T-helper 2 cell treated with Interferon-gamma antibody and Interleukin-4, amounts not matched to agents 5 μg/mL and 100 μg/mL, for 36 hours (primary cell): ENCODE measurements at regions not wholly inside any gene's neighbourhood (a gene's known extent, or its start where the extent isn't known, plus 50 kb on each side); places are given as distances from the start of the nearest gene placed in this dataset.
"Not testable (repeated sequence)": the region's sequence is repeated elsewhere in the genome, so short reads cannot be mapped to it uniquely, and the experiment has no call there.

Experiments used
- DNase-seq: peaks from one replicate; pipeline ENCODE4 v3.0.0; 2021; ENCODE audit warnings: low spot score
- H3K27ac Mint-ChIP-seq: one replicate; pipeline ENCODE4 v1.8.0; 2021; ENCODE audit warnings: mild to moderate bottlenecking, mixed read lengths
- H3K27me3 Mint-ChIP-seq: one replicate; pipeline ENCODE4 v1.8.0; 2021; ENCODE audit warnings: low read depth, mixed read lengths
- H3K36me3 Mint-ChIP-seq: one replicate; pipeline ENCODE4 v1.8.0; 2021; ENCODE audit warnings: low read depth, mixed read lengths
- H3K4me1 Mint-ChIP-seq: one replicate; pipeline ENCODE4 v1.8.0; 2021; ENCODE audit warnings: low read depth, mixed read lengths
- H3K4me3 Mint-ChIP-seq: one replicate; pipeline ENCODE4 v1.8.0; 2022; ENCODE audit warnings: mild to moderate bottlenecking, moderate library complexity, mixed read lengths
- H3K9me3 Mint-ChIP-seq: one replicate; pipeline ENCODE4 v1.8.0; 2021; ENCODE audit warnings: mixed read lengths

- peaks cover 20% of the 10 kb centered on the region for H3K4me1 Mint-ChIP-seq
- not testable (repeated sequence) for H3K36me3 Mint-ChIP-seq, H3K9me3 Mint-ChIP-seq
- H3K27me3 Mint-ChIP-seq: peaks cover 70% of the 10 kb centered on the region
- H3K4me3 Mint-ChIP-seq: peak overlapping the region; percentile 88
- peak overlapping the region; percentile 38 for H3K27ac Mint-ChIP-seq
- peak; percentile 64 for DNase-seq
Observed at GRCh38 chr17:30708241-30709078, 116.0 kb downstream of the CRLF3 start.

DNA sequence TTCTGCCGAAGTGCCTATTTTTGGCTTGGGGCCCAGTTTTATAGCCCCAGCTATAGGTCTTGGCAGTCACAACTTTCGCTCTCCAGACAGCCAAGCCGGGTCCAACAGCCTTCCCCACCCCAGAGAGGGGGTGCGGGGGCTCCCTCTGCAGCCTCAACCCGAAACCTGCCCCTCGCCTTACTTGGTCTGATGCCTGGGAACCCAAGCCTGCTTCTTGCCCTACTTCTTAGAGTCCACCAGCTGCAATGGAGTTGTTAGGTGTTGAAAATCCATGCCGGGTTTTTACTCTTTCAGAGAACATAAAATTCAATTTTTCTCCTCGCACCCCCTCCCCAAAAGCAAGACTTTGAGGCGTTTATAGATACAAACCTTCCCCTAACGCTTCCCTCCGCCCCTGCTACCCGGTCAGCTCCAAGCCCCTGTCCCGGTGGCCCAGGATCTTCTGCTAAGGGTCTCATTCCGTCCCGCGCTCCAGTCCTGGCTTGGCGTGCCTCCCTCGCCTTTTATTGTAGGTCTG is 116.7 kb downstream of the CRLF3 start:
- DNase-seq: peak; percentile 11
- Mint-ChIP-seq H3K27me3 (peaks cover 72% of the 10 kb centered on the region), H3K27ac (peak overlapping the region; percentile 38), H3K4me1 (peaks cover 20% of the 10 kb centered on the region), H3K4me3 (peak overlapping the region; percentile 88)
- H3K9me3 Mint-ChIP-seq, H3K36me3 Mint-ChIP-seq: not testable (repeated sequence)

GRCh38 chr17:30706461-30707335 is 117.8 kb downstream of the CRLF3 start:
- not testable (repeated sequence) for H3K27ac Mint-ChIP-seq, DNase-seq, H3K36me3 Mint-ChIP-seq, H3K9me3 Mint-ChIP-seq, H3K4me3 Mint-ChIP-seq
- Mint-ChIP-seq H3K27me3 (peaks cover 69% of the 10 kb centered on the region), H3K4me1 (peaks cover 20% of the 10 kb centered on the region)

GRCh38 chr17:30706004-30706403 is 118.5 kb downstream of the CRLF3 start:
- peaks cover 20% of the 10 kb centered on the region for H3K4me1 Mint-ChIP-seq
- not testable (repeated sequence) for H3K27ac Mint-ChIP-seq, H3K36me3 Mint-ChIP-seq, DNase-seq, H3K4me3 Mint-ChIP-seq, H3K9me3 Mint-ChIP-seq
- H3K27me3 Mint-ChIP-seq: peaks cover 69% of the 10 kb centered on the region

- Mint-ChIP-seq H3K27ac (no peak overlapping the region), H3K9me3 (no peaks in the 10 kb centered on the region), H3K4me1 (peaks cover 5% of the 10 kb centered on the region), H3K27me3 (peaks cover 47% of the 10 kb centered on the region), H3K4me3 (no peak overlapping the region), H3K36me3 (no peaks in the 10 kb centered on the region)
- no peak for DNase-seq
Observed at GRCh38 chr17:30701498-30701989, 122.9 kb downstream of the CRLF3 start.

- H3K9me3 Mint-ChIP-seq, H3K36me3 Mint-ChIP-seq, H3K4me3 Mint-ChIP-seq, H3K27ac Mint-ChIP-seq, H3K4me1 Mint-ChIP-seq, DNase-seq: not testable (repeated sequence)
- peaks cover 41% of the 10 kb centered on the region for H3K27me3 Mint-ChIP-seq
Observed at GRCh38 chr17:30700833-30701232, 123.7 kb downstream of the CRLF3 start.

DNA sequence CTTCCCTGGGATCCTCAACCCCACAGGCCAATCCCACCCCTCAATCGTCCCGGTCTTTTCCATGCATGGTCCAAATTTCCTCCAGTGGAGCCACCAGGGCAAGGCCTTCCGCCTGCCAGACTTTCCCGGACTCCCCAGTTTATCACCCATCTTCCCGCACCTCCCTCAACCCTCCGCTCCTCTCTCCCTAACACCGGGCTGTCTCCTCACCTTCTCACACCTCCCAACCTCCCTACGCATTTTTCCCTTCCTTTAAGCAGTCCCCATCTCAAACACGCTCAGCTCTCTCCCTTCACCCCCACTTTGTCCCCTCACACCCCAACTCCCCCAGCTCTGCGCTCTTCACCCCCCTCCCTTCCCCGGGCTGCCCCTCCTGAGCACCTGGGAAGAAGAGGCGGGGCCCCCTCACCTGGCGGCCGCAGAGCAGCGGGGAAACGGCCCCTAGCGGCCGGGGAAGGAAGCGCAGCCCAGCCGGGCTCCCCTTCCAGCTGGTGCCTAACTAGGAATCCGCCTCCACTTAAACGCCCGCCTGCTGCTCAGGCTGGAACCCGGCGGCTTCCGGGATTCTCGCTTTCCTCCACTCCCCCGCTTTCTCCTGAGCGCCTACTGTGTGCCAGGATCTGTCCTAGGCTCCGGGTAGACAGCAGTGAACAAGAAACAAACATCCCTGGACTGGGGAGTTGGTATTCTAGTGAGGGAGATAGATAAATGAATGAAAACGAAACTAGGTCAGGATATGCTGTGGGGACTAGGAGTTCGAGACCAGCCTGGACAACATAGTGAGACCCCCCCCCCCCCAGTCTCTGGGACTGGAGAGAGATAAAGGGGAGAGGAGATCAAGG is 126.7 kb downstream of the CRLF3 start:
- Mint-ChIP-seq H3K27me3 (peaks cover 28% of the 10 kb centered on the region), H3K4me3 (peak overlapping the region; percentile 76)
- not testable (repeated sequence) for H3K36me3 Mint-ChIP-seq, H3K9me3 Mint-ChIP-seq, H3K27ac Mint-ChIP-seq, H3K4me1 Mint-ChIP-seq
- peak; percentile 56 for DNase-seq

- DNase-seq: no peak
- no peak overlapping the region for H3K27ac Mint-ChIP-seq
- peaks cover 24% of the 10 kb centered on the region for H3K27me3 Mint-ChIP-seq
- no peaks in the 10 kb centered on the region for H3K36me3 Mint-ChIP-seq
- H3K4me1 Mint-ChIP-seq: peaks cover 7% of the 10 kb centered on the region
- H3K4me3 Mint-ChIP-seq: no peak overlapping the region
- H3K9me3 Mint-ChIP-seq: no peaks in the 10 kb centered on the region
Observed at GRCh38 chr17:30696234-30696633, 128.3 kb downstream of the CRLF3 start.

GRCh38 chr17:30695265-30695811 is 129.2 kb downstream of the CRLF3 start:
- not testable (repeated sequence) for H3K27ac Mint-ChIP-seq, DNase-seq, H3K36me3 Mint-ChIP-seq, H3K9me3 Mint-ChIP-seq, H3K4me3 Mint-ChIP-seq, H3K4me1 Mint-ChIP-seq
- peaks cover 19% of the 10 kb centered on the region for H3K27me3 Mint-ChIP-seq

DNA sequence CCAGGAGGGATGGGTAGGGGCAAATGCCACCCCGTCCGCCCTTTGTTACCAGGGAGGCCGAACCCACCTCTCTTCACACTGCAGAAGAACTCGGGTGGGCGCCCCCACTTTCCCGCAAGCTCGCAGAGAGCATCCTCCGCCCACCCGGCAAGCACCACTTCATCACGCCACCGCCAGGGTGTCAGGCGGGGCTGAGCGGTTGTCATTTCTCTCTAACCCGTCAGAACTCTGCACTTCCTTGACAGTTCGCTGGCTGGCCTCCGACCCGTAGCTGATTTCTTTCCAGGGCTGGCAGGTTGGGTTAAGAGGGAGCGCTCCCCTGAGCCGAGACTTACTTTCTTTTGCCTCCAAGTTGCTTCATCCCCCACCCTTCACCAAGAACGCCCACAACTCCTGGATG is 130.7 kb downstream of the CRLF3 start:
- peak; percentile 34 for DNase-seq
- not testable (repeated sequence) for H3K9me3 Mint-ChIP-seq, H3K27ac Mint-ChIP-seq, H3K4me1 Mint-ChIP-seq, H3K36me3 Mint-ChIP-seq
- peak overlapping the region; percentile 62 for H3K4me3 Mint-ChIP-seq
- peaks cover 16% of the 10 kb centered on the region for H3K27me3 Mint-ChIP-seq

DNA sequence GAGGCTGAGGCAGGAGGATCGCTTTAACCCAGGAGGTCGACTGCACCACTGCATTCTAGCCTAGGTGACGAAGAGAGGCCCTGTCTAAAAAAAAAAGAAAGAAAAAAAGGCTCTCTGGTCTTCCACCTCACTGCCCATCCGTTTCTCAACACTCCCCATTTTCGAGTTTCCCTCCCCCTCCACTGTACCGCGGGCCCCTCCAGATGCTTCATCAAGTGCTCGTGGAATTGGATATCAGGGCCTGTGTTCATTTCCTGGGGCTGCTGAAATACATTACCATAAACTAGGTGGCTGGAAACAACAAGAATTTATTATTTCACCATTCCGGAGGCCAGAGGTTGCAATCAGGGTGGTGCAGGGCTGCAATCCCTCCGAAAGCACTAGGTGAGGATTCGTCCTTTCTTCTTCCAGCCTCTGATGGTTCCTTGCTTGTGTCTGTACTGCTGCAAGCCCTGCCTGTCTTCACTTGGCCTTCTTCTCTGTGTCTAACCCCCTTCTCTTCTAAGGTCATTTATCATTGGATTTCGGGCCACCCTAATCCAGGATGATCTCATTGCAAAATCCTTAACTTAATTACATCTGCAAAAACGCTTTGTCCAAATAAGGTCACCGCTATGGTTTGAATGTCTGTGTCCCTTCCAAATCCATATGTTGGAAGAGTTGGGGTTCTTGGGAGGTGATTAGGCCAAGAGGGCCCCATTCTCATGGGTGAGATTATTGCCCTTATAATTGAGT is 135.1 kb downstream of the CRLF3 start:
- not testable (repeated sequence) for DNase-seq, H3K36me3 Mint-ChIP-seq, H3K27ac Mint-ChIP-seq, H3K4me1 Mint-ChIP-seq, H3K4me3 Mint-ChIP-seq, H3K9me3 Mint-ChIP-seq
- H3K27me3 Mint-ChIP-seq: peaks cover 22% of the 10 kb centered on the region

DNA sequence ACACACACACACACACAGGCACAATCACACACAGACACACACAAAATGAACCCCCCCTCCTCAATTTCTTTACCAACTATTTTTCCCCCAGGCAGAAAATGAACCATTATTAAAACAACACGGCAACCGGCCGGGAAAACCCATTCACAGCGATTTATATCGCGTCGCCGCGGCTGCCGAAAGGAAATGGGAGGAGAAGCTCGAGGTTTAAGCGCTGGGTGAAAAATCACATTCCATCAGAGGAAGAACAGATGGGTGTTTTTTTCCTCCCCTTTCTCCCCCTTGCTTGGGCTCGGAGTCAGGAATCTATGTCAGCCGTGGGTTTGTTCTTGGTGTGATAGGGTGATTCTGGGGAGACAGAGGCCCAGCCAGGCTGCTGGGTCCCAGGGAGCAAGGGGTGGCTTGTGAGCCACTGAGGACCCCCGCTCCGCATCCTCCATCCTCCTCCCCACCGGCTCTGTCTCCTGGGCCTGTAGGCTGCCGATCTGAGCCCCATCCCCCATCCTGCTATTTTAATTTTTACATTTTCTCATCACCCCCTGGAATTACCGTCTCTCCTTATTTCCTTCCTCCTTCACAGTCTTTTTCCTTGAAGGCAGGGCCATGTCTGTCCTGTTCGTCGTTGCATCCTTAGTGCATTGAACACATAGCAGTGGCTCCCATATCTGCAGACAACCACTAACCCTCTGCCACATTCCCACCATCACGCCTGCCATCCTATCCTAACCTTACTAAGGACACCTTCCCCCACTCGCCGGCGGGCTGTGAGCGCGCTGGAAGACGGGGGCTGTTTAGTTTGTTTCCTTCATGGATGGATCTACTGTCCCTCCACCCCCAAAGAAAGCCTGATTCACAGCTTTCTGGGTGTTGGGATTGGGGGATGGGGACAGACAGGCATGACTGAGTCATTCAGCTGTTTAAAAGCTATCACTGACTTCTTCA is 137.7 kb downstream of the CRLF3 start:
- H3K9me3 Mint-ChIP-seq, DNase-seq, H3K4me1 Mint-ChIP-seq, H3K36me3 Mint-ChIP-seq, H3K27ac Mint-ChIP-seq, H3K4me3 Mint-ChIP-seq: not testable (repeated sequence)
- H3K27me3 Mint-ChIP-seq: peaks cover 13% of the 10 kb centered on the region
